ENCODE measurements at regions not wholly inside any gene's neighbourhood (a gene's known extent, or its start where the extent isn't known, plus 50 kb on each side); places are given as distances from the start of the nearest gene placed in this dataset.

DNA sequence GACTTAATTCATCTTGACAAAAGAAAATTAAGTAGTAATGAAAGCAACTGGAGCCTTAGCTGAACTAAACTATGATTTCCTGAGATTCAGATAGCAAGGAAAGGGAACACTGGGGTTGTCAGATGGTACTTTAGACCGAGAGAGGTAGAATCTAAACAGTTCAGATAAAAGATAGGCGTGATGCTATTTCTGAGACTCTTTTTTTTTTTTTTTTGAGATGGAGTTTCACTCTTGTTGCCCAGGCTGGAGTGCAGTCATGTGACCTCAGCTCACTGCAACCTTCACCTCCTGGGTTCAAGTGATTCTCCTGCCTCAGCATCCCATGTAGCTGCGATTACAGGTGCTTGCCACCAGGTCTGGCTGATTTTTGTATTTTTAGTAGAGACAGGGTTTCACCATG, 279.9 kb upstream of the UMPS start:
- no peak for DNase-seq

DNA sequence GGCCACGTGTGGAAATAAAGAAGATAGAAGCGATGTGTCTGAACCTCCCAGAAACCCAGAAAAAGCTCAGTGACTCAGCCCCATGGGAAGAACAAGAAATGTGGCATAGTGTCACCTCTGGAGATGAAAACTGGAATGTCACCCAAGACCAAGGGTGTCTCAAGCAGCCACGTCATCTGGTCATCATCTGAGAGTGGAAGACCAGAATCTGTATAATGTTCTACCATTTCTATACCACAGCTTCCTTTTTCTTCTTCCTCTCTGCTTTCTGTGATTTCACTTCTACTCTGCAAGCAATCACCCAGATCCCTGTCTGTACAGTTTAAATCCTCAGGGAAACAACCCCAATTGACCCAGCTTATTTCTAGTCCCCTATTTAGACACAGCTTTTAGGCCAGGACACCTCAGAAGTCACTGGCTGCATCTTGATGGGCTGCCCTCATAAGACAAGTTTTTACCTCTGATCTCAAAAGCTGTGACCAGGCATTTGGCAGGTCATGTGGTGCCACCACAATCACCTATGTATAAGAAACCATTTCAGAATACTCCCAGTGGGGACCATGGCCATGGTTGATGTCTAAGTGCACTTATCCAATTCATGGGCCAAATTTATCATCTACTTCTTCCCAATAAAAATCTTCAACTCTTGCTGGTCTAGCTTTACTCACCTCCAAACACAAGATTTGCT, 278.5 kb upstream of the UMPS start:
- DNase-seq = no peak

DNA sequence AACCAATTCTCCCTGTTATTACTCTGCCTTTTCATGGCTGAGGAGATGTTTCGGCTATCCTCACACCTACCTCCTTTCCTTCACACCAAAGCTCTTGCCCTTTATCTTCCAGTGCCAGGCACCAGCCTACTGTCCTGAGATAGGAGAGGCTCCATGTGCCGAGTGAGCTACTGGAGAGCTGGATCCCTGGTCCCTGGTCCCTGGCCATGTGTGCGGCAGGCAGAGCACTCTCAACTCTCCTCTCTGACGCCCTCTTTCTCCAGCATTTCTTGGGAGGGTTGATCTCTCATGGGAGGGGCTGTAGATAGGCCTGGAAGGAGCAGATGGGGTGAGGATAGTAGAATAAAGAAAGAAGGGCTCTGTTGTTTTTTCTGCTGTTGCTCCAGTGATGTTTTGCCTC, 277.1 kb upstream of the UMPS start:
- no peak for DNase-seq

DNA sequence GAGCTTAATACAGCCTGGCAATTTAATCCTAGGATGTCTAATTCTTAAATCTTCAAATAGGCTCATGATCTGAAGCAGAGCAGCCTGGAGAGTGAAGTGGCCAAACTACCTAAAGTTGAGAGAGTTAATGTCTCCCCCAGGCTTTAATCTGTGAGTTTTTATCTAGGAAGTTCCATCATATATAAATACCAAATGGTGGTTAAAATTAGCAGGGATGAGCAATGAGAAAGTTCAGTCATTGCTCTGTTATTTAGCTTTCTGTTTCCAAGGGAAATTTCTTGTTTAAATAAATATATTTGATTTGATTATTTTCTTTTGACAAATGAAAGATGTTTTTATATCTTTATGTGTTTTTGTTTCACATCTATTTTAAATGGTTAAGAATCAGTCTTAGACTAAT, 274.4 kb upstream of the UMPS start:
- DNase-seq = no peak

DNA sequence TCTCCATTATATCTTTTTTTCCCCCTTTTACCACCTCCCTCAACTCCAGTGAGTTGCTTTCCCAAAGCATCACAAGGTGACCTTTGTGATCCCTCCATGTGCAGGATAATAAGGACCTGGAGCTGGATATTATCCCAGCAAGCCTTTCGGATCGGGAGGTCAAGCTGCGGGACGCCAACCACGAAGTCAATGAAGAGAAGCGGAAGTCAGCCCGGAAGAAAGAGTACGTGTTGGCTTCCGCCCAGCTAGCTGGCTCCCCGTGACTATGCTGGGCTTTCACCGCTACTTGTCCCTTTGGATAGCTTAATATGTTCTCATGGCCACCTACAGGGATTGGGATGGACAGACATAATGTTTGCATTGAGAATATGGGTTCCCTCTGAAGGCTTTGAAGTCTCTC, 273.7 kb upstream of the UMPS start:
- DNase-seq = no peak

DNA sequence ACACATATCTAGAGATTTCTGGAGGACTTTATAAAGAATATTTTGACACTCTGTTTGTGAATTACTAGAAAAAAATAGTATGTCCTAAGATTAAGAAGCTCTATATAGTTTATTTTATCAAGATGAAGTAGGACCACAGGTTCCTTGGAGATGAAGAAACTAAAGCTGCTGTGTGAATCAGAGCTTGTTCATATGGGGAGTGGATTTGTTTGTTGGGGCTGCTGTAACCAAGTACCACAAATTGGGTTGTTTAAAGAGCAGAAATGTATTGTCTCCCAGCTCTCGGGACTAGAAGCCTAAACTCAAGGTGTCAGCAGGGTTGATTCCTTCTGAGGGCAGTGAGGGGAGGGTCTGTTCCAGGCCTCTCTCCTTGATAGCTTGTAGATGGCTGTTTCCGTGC, 270.6 kb upstream of the UMPS start:
- DNase-seq = no peak

DNA sequence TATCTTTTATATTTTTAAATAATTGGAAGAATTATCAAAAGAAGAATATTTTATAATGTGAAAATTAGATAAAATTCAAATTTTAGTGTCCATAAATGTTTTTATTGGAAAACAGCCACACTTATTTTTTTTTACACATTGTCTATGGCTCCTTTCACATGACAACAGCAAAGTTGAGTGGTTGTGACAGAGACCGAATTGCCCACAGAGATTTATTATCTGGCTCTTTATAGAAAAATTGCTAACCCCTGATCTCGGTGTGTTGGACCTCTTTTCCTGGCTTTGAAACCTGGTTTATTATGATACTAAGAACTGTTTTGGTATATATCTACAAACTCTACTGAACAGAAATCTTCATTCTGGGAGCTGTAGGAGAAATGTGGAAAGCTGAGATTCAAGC, 269.1 kb upstream of the UMPS start:
- DNase-seq = no peak

DNA sequence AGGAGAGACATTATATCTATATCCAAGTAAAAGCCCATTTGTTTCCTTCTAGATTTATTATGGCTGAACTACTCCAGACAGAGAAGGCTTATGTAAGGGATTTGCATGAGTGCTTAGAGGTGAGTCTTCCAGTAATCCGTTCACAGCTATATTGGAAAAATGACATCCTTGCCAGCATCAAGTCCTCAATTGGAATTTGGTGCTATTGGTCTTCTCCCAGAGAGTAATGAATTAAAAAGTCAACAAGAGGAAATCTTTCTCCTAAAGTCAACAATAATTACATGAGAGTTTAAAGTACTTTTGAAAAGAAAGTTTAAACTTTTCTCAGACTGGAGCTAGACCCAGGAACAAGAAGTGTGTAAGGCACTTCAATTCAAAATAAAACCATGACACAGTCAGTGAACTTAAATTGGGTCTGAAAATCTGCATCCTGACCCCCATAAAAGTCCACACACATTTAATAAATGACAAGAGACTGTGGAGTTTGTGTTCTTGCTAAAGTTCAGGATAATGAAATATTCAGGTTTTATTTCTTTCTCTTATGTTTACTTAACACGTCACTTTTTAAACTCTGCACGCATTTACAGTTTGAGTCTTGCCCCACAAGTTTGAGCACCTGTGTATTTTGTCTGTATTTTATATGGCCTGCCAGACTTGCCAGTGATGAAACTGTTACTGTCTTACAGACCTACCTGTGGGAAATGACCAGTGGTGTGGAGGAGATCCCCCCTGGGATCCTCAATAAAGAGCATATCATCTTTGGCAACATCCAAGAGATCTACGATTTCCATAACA, 268.2 kb upstream of the UMPS start:
- DNase-seq = no peak

DNA sequence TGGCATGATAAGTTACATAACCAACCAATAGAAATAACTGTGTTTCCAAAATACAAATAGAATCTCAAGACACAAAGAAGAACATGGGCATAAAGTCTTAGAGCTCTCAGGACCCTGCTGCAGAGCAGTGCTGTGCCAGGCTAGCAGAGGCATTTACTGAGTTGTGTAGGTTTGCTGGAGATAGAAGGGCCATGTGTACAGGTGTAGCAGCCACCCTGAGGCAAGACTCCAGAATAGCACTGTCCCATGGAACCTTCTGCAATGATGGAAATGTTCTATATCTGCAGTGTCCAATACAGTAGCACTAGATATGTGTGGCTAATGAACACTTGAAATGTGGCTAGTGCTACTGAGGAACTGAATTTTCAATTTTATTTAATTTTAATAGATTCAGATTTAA, 267.0 kb upstream of the UMPS start:
- DNase-seq = no peak

DNA sequence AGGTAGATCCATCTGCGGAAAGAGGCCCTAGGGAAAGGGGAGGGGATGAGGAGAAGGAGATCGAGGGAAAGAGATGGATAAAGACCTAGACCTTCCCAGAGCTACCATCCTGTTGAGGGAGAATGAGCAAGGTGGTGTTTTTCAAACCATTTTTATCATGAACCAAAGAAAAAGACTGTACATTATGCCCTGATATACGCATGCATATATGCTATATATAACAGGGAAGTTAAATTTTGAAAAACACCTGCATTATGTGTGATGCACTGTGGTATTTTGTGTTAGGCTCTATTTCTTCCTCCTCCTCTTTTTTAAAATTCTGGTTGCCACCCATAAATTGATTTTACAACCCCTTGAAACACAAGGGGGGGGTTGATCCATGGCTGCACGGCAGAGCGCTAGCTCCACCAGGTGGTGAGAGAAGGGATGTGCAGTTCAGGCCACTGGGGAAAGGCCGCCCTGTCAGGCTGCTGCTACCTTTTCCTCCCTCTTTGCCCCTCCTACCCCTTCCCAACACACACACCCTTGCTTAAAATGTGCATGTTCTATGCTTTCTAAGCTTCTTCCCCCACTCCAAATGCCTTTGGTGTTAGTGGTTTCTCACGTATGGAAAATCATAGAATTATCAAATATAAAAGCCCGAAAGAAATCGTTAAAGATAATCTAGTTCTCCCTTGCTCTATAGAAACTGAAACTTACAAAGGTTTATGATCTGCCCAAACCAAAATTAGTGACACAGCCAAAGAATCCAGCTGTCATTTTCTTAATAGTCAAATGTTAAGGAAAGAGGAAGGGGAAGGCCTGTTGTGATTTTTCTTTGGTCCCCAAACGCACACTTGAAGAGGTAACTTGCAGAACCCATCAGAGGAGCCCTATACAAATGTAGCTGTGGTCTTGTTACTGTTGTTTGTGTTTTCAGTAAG, 262.0 kb upstream of the UMPS start:
- DNase-seq = no peak

DNA sequence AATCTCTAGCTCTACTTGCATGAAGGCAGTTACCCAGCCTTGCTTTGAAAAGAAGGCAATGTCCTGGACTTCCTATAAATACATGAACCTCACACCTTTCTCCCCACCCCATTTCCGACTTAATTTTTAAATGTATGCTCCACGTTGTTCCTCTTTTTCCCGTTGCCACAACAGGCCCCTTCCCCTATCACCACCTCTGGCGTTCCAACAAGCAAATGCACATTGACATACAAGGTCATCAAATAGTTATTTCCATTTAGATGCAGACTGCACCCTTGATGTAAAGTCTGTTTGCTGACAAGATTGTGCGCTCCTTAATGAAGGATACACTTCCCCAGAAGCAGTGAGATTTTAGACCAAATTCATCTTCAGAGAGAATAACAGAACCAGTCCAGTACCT, 260.7 kb upstream of the UMPS start:
- DNase-seq = no peak

DNA sequence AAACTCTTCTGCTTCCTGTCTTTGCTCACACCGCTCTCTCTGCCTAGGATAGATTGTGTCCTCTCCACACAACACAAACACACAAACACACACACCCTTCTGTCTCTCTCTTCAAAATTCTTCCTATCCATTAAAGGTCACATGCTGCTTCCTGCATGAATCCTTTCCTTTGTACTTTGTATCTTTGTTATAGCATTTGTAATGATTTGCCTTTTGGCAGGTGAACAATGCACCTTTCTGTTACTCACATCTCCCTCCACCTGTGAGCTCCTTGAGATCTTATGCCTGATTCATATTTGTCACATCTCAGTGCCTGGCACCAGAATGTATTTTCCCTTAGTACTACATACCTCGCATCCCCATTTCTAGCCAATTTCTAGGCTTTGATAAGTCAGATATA, 251.4 kb upstream of the UMPS start:
- no peak for DNase-seq

DNA sequence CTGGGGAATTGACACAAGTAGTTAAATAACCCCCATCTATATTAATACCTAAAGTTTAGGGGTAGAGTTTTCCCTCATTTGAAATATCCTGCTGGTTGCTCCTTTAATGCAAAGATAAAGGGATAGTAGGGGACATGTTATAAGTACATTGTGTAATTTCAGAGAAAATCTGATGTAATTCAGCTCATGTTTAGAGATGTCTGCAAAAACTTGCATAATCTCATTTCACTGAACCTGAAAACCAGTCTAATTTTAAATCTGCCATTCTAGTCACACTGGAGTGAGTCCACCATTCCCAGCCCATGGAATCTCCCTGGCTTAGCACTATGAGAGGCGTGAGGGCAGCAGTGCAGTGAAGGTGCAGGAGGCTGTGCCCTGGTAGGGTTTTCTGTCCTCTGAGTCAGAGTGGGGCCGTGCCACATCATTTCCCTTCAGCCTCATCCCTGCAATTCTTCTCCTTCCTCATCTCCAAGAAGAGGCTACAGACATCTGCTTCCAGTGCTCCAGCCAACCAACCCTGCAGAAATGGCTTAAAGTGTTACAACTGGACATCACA, 246.3 kb upstream of the UMPS start:
- no peak for DNase-seq

DNA sequence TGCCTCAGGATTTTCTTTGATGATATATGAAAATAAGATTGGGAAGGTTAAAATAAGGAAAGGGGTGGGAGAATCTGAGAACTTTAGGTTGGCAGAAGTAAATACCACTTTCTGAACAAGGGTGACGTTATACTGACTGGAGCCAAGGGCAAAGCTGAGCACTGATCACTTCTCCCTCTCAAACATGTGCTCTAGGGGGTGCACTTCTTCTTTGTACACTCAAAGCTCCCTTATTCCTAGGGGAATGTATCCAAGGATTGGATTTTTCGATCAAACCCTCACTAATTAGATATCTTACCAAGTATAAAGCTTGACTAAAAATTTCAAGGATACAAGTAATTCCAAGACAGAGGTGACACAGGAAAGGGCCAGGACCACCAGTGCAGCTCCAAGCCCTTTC, 243.9 kb upstream of the UMPS start:
- no peak for DNase-seq

DNA sequence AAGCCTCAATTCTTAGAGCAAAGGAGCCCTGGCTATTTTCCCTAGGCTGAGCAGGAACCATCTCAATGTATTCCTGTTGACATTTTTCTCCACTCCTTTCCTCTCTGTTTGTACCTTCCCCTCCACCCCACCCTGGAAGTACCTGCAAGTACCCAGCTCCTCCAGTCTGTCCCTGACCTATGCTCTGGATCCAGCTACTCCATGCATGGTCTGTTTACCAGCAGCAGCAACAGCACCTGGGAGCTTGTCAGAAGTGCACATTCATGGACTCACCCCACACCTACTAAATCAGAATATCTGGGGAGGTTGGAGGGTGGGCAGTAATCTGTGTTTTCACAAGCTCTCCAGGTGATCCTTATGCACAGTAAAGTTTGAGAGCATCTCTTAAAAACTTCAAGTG, 240.7 kb upstream of the UMPS start:
- DNase-seq = no peak

DNA sequence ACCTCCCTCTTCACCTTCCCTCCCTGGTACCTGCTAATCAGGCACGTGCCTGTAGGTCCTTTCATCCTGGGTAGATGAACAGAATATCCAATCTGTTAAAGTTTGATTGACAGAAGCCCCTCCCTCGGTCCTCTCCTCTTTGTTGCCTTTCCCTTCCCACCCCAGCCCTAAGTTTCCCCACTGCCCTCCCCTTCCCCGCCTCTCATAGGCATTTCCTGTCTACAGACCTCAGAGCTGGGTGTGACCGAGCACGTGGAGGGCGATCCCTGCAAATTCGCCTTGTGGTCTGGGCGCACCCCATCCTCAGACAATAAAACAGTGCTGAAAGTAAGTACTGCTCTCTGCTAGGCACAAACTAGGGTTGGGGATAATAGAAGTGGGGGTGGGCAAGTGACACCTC, 239.2 kb upstream of the UMPS start:
- DNase-seq = no peak

DNA sequence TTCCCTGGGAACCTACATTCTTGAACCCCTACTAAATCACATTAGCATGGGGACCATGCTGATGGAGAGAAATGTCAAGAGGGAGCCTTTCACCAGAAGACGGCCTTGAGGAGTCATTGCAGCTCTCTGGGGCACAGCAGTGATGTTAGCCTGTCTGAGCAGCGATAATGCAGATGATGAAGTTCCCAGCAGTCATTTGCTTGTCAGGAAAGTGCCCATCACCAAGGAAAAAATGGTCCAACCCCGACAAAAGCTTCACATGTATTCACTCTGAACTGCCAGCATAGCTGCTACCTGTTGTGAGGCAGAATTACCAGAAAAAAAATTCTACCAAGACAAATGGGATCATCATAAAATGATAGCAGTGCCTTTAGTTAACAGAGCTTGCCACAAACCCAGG, 238.4 kb upstream of the UMPS start:
- DNase-seq = no peak

DNA sequence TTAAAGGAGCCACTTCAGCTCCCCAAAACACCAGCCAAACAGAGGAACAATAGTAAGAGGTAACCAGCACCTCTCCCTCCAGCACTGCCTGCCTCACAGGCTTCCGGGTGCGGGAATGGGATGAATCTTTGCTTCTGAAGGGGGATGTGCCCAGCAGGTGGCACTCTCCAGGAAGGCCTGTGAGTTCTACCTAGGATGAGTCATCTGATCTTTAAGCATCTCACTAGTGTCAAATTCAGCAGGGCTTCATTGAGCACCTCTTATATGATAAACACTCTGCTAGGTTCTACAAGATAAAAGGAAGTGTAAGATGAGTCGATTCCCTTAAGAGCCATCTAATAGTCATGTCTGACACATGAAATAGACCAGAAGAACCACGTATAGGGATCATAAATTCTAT, 237.4 kb upstream of the UMPS start:
- DNase-seq = no peak

DNA sequence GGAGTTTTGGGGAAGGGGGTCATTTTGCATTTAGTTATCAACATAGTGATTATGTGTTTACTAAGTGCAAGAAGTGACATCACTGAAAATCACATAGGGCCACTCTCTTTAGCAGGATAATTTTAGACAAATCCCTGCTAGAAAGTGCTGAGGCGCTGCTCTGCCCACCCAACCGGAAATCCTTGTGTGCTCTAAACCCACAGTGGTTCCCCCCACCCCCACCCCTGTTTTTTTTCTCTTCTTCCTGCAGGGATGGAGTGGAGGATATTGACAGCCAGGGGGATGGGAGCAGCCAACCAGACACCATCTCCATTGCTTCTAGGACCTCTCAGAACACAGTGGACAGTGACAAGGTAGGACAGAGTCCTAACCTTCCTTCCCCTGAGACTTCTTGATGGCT, 234.2 kb upstream of the UMPS start:
- DNase-seq = no peak

DNA sequence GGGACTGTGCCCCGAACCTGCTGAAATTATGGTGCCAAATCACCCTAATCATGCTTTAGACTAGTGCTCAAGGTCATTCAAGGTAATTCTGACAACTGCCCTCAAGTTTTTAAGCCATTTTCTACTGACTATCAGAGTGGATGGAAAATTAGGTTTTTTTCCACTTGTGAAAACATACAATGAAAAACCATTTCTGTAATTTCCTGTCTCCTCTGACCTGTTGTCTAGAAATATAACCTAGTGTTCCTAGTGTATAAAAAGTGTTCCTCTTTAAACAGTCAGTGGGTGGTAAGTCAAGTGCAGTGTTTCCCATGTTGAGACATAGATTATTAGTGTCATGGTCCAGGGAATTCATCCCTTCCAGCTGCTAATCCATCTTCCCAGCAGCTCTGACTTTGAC, 232.8 kb upstream of the UMPS start:
- no peak for DNase-seq

DNA sequence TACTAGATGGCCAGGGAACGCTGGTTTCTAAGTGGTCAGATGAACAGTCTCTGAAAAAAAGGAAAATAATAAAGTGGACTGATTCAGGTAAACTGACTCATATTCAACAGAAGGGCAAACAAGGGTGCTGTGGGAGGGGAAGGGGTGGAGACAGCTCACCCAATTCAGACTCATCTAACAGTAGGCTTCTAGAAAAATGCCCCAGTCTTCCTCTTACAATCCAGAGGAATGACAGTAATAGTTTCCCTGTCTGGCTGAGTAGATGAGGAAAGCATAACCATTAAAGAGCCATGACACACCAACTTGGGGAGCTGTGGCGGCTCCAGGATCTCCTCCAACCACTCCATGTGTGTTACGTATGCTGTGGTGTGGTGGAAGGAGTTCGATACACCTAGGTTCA, 231.4 kb upstream of the UMPS start:
- no peak for DNase-seq

DNA sequence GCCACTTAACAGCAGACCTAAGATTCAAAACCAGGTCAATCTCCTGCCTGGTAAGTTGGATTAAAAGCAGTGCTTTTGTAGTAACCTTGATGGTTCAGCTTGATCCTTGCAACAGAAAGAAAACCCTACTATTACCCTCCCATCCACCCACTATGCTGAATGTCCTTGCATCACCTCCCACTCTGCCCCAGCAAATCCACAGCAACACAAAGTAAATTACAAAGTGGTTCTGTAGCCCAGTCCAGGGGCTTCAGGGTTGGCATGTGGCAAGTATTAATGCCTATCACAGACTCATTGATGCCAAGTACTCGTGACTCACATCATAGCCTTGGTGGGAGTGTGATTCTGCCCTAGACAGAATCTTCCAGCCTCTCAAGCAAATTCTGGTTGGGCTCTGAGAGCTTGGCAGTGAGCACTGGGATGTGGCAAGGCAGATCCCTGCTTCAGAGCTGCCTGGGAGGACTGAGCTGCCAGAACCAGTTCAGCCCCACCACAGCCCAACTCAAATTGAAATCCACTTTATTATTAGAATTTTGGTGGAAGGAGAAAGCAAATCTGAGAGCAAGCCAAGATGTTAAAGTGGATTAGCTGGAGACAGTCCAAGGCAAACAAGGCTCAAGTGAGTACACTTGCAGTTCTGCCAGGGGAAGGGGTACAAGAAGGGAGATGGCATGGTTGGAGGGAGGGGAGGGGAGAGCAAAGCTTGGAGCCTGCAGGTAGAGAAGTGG, 225.8 kb upstream of the UMPS start:
- no peak for DNase-seq
